Fibroblast of lung (primary cell): ENCODE measurements at regions not wholly inside any gene's neighbourhood (a gene's known extent, or its start where the extent isn't known, plus 50 kb on each side); places are given as distances from the start of the nearest gene placed in this dataset.

Source experiments
- DNase-seq, 2 donors: peaks; one replicate each; pipeline versions ENCODE4 v3.0.0 to v3.0.0-alpha.2; 2010; ENCODE audit warnings: low read depth in 2 of 2
- H2AFZ ChIP-seq: 2 replicates; pipeline ENCODE4 v1.5.1; 2012; ENCODE audit warnings: low read length, control low read depth, inconsistent platforms
- H3K27ac ChIP-seq: 2 replicates; pipeline ENCODE4 v1.5.1; 2011; ENCODE audit warnings: low read length, control low read depth; ENCODE audit not compliant: insufficient read depth
- H3K27me3 ChIP-seq: 2 replicates; pipeline ENCODE4 v1.5.1; 2011; ENCODE audit warnings: mild to moderate bottlenecking, low read length; ENCODE audit not compliant: control insufficient read depth, insufficient read depth
- H3K36me3 ChIP-seq: 2 replicates; pipeline ENCODE4 v1.5.1; 2011; ENCODE audit warnings: low read length; ENCODE audit not compliant: control insufficient read depth, insufficient read depth
- H3K4me1 ChIP-seq: 2 replicates; pipeline ENCODE4 v1.5.1; 2011; ENCODE audit warnings: low read length; ENCODE audit not compliant: control insufficient read depth, insufficient read depth; ENCODE audit errors: extremely low read depth
- H3K4me2 ChIP-seq: 2 replicates; pipeline ENCODE4 v1.5.1; 2011; ENCODE audit warnings: low read length, control low read depth; ENCODE audit not compliant: insufficient read depth; ENCODE audit errors: extremely low read depth
- H3K4me3 ChIP-seq, 4 experiments: fragments of 200-600 bp in 1 of 4; sonication (generic) in 1 of 4; replicated peaks in 1 of 4; 2 replicates each; pipeline ENCODE4 v1.5.1; 2011 to 2016; ENCODE audit warnings: low read length in 4 of 4, low read depth in 3 of 4, mild to moderate bottlenecking in 3 of 4, control low read depth in 2 of 4, inconsistent platforms in 1 of 4, mixed read lengths in 1 of 4; ENCODE audit not compliant: insufficient read depth in 1 of 4; ENCODE audit errors: control extremely low read depth in 1 of 4
- H3K79me2 ChIP-seq: 2 replicates; pipeline ENCODE4 v1.5.1; 2012; ENCODE audit warnings: mild to moderate bottlenecking, low read length, inconsistent platforms; ENCODE audit not compliant: control insufficient read depth, insufficient read depth
- H3K9ac ChIP-seq: 2 replicates; pipeline ENCODE4 v1.5.1; 2011; ENCODE audit warnings: mild to moderate bottlenecking, low read length, control low read depth; ENCODE audit not compliant: insufficient read depth
- H3K9me3 ChIP-seq: 2 replicates; pipeline ENCODE4 v1.5.1; 2012; ENCODE audit warnings: low read depth, low read length; ENCODE audit not compliant: control insufficient read depth, insufficient read depth
- H4K20me1 ChIP-seq: 2 replicates; pipeline ENCODE4 v1.5.1; 2011; ENCODE audit warnings: low read length; ENCODE audit not compliant: control insufficient read depth, insufficient read depth; ENCODE audit errors: extremely low read depth
- CTCF ChIP-seq, 2 donors: IDR thresholded peaks in 1 of 2; conservative IDR thresholded peaks in 1 of 2; 1 replicate in 1 of 2; 2 replicates in 1 of 2; pipeline ENCODE4 v1.5.1; 2011 to 2012; ENCODE audit warnings: low read length in 2 of 2, control low read depth in 1 of 2, inconsistent platforms in 1 of 2, low read depth in 1 of 2, mild to moderate bottlenecking in 1 of 2
- EZH2 ChIP-seq: IDR thresholded peaks from 2 replicates; pipeline ENCODE4 v1.5.1; 2012; ENCODE audit warnings: low read length, control low read depth, mild to moderate bottlenecking; ENCODE audit errors: missing control alignments

GRCh38 chr9:19999491-20000057, 210.7 kb upstream of the SLC24A2 start:
- H3K27me3 ChIP-seq: no peaks in the 10 kb centered on the region
- H3K79me2 ChIP-seq: no peaks in the 10 kb centered on the region
- no peak overlapping the region for H3K27ac ChIP-seq
- no peak overlapping the region for H2AFZ ChIP-seq
- peaks cover 2% of the 10 kb centered on the region for H3K4me1 ChIP-seq
- H3K4me2 ChIP-seq: no peak overlapping the region
- no peak overlapping the region for H3K9ac ChIP-seq
- H3K9me3 ChIP-seq: no peaks in the 10 kb centered on the region
- DNase-seq: peak; percentile 66 to 93
- TF ChIP-seq CTCF (conservative IDR thresholded peaks at IDR 0.05 in 1 of 2, IDR thresholded peaks at IDR 0.05 in 1 of 2; ENCODE audit: low read depth in 1 of 2, low read length in 2 of 2) (no peak), EZH2 (no peak)
- H4K20me1 ChIP-seq: no peaks in the 10 kb centered on the region
- H3K4me3 ChIP-seq: no peak overlapping the region
- H3K36me3 ChIP-seq: no peaks in the 10 kb centered on the region

DNA sequence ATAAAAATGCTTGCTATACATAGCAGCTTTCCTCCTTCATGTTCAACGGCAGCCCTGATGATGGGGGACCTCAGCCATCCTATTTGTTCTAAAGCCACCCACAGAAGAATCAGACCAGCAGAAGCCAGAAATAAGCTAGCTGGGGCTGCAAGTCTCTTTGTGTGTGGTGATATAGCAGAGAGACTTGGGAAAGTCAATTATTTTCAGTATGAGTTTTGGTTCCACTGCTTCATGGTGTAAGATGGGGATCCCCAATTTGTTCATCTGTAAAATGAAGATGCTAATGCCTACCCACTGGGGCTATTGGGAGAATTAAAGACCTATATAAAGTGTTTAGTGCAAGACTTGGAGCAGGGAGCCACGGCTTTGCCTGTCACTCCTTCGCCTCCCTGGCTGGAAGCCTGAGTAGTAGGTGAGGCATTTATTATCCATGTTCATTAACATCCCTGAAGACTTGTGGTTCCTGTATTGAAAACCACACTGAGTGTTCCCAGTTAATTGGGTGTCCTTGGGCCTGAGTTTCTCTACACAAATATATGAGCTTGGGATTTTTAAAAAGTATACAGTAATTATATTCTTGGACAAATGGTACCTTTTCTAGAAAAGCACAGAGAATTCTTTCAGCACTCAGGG, 210.1 kb upstream of the SLC24A2 start:
- no peaks in the 10 kb centered on the region for H4K20me1 ChIP-seq
- H3K4me1 ChIP-seq: peaks cover 4% of the 10 kb centered on the region
- no peaks in the 10 kb centered on the region for H3K79me2 ChIP-seq
- peak overlapping the region; percentile 2 for H3K27ac ChIP-seq
- H2AFZ ChIP-seq: no peak overlapping the region
- no peaks in the 10 kb centered on the region for H3K36me3 ChIP-seq
- H3K4me2 ChIP-seq: no peak overlapping the region
- TF ChIP-seq EZH2: no peak
- TF ChIP-seq CTCF (conservative IDR thresholded peaks at IDR 0.05 in 1 of 2, IDR thresholded peaks at IDR 0.05 in 1 of 2; ENCODE audit: low read depth in 1 of 2, low read length in 2 of 2): no peak
- H3K9me3 ChIP-seq: no peaks in the 10 kb centered on the region
- H3K9ac ChIP-seq: no peak overlapping the region
- H3K27me3 ChIP-seq: no peaks in the 10 kb centered on the region
- H3K4me3 ChIP-seq: no peak overlapping the region
- DNase-seq: peak in 1 of 2 donors; percentile 61

GRCh38 chr9:19998153-19998552, 209.3 kb upstream of the SLC24A2 start:
- no peak overlapping the region for H3K27ac ChIP-seq
- H3K4me1 ChIP-seq: peaks cover 4% of the 10 kb centered on the region
- H3K9me3 ChIP-seq: no peaks in the 10 kb centered on the region
- peak; percentile 19 to 27 for DNase-seq
- H3K4me3 ChIP-seq: no peak overlapping the region
- no peak overlapping the region for H3K4me2 ChIP-seq
- no peaks in the 10 kb centered on the region for H3K27me3 ChIP-seq
- H4K20me1 ChIP-seq: no peaks in the 10 kb centered on the region
- no peaks in the 10 kb centered on the region for H3K79me2 ChIP-seq
- H2AFZ ChIP-seq: peak overlapping the region; percentile 66
- TF ChIP-seq EZH2 (no peak), CTCF (conservative IDR thresholded peaks at IDR 0.05 in 1 of 2, IDR thresholded peaks at IDR 0.05 in 1 of 2; ENCODE audit: low read depth in 1 of 2, low read length in 2 of 2) (no peak)
- no peak overlapping the region for H3K9ac ChIP-seq
- no peaks in the 10 kb centered on the region for H3K36me3 ChIP-seq
